ENCODE measurements at regions not wholly inside any gene's neighbourhood (a gene's known extent, or its start where the extent isn't known, plus 50 kb on each side); places are given as distances from the start of the nearest gene placed in this dataset.

GRCh38 chr10:65843203-65843602 is 1082.6 kb upstream of the LRRTM3 start:
- intact Hi-C loops (cut with micrococcal nuclease; ENCODE audit: unreplicated experiment) = no loop called here
- Histone ChIP-seq H3K27ac (ENCODE audit: low read depth, low read length, poor library complexity, severe bottlenecking) (no peak overlapping the region), H3K36me3 (ENCODE audit: insufficient read depth, low read length, poor library complexity, severe bottlenecking) (no peaks in the 10 kb centered on the region), H3K4me3 (ENCODE audit: low read depth, low read length, poor library complexity, severe bottlenecking) (no peak overlapping the region), H3K4me1 (ENCODE audit: insufficient read depth, low read length, poor library complexity, severe bottlenecking) (no peaks in the 10 kb centered on the region), H3K9me3 (ENCODE audit: low read depth, low read length, poor library complexity, severe bottlenecking) (no peaks in the 10 kb centered on the region), H3K27me3 (replicated peaks; ENCODE audit: insufficient read depth, low read depth, low read length, poor library complexity) (no peaks in the 10 kb centered on the region)
- CTCF ChIA-PET = no interaction called here
- POLR2A ChIA-PET (ENCODE audit: low non-redundant PET) = no interaction called here
- TF ChIP-seq EZH2 (IDR thresholded peaks at IDR 0.05; ENCODE audit: borderline replicate concordance, low read depth, low read length, poor library complexity, severe bottlenecking) (no peak), CTCF (conservative IDR thresholded peaks at IDR 0.05; ENCODE audit: low read depth, low read length) (no peak)
- no peak for DNase-seq (ENCODE audit: low spot score)
- no TSS peak for BruUV-seq (replicated peaks)

DNA sequence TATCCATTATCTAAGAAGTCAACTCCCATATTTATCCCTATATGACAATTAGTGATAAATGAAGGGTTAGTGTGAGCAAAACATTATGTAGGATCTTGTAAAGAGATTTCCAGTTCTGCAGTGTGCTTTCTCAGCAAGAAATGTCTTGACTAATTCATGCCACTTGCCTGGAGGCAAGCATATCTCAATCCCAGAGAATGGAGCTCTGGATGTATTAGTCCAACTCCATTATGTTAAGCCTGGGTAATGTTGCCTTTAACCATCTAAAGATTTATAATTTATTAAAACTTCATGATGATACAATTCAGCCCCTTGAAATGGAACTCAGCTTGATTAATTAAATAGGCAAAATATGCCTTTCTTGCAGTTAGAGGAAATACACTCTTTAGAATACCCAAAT is 1079.9 kb upstream of the LRRTM3 start:
- no peak for DNase-seq (ENCODE audit: low spot score)
- POLR2A ChIA-PET (ENCODE audit: low non-redundant PET) = no interaction called here
- Histone ChIP-seq H3K27ac (ENCODE audit: low read depth, low read length, poor library complexity, severe bottlenecking) (no peak overlapping the region), H3K27me3 (replicated peaks; ENCODE audit: insufficient read depth, low read depth, low read length, poor library complexity) (no peaks in the 10 kb centered on the region), H3K4me3 (ENCODE audit: low read depth, low read length, poor library complexity, severe bottlenecking) (no peak overlapping the region), H3K4me1 (ENCODE audit: insufficient read depth, low read length, poor library complexity, severe bottlenecking) (no peaks in the 10 kb centered on the region), H3K36me3 (ENCODE audit: insufficient read depth, low read length, poor library complexity, severe bottlenecking) (no peaks in the 10 kb centered on the region), H3K9me3 (ENCODE audit: low read depth, low read length, poor library complexity, severe bottlenecking) (no peaks in the 10 kb centered on the region)
- CTCF ChIA-PET = no interaction called here
- TF ChIP-seq CTCF (conservative IDR thresholded peaks at IDR 0.05; ENCODE audit: low read depth, low read length) (no peak), EZH2 (IDR thresholded peaks at IDR 0.05; ENCODE audit: borderline replicate concordance, low read depth, low read length, poor library complexity, severe bottlenecking) (no peak)
- no TSS peak for BruUV-seq (replicated peaks)
- intact Hi-C loops (cut with micrococcal nuclease; ENCODE audit: unreplicated experiment) = no loop called here

GRCh38 chr10:65846541-65846940 is 1079.3 kb upstream of the LRRTM3 start:
- Histone ChIP-seq H3K4me3 (ENCODE audit: low read depth, low read length, poor library complexity, severe bottlenecking) (no peak overlapping the region), H3K9me3 (ENCODE audit: low read depth, low read length, poor library complexity, severe bottlenecking) (no peaks in the 10 kb centered on the region), H3K27ac (ENCODE audit: low read depth, low read length, poor library complexity, severe bottlenecking) (no peak overlapping the region), H3K27me3 (replicated peaks; ENCODE audit: insufficient read depth, low read depth, low read length, poor library complexity) (no peaks in the 10 kb centered on the region), H3K36me3 (ENCODE audit: insufficient read depth, low read length, poor library complexity, severe bottlenecking) (no peaks in the 10 kb centered on the region), H3K4me1 (ENCODE audit: insufficient read depth, low read length, poor library complexity, severe bottlenecking) (no peaks in the 10 kb centered on the region)
- intact Hi-C loops (cut with micrococcal nuclease; ENCODE audit: unreplicated experiment) = no loop called here
- no peak for DNase-seq (ENCODE audit: low spot score)
- no TSS peak for BruUV-seq (replicated peaks)
- CTCF ChIA-PET = no interaction called here
- POLR2A ChIA-PET (ENCODE audit: low non-redundant PET) = no interaction called here
- no peak for TF ChIP-seq EZH2 (IDR thresholded peaks at IDR 0.05; ENCODE audit: borderline replicate concordance, low read depth, low read length, poor library complexity, severe bottlenecking)
- no peak for TF ChIP-seq CTCF (conservative IDR thresholded peaks at IDR 0.05; ENCODE audit: low read depth, low read length)

All from A673 (cell line).